MV-4-11 (cell line): ENCODE measurements at regions not wholly inside any gene's neighbourhood (a gene's known extent, or its start where the extent isn't known, plus 50 kb on each side); places are given as distances from the start of the nearest gene placed in this dataset.

Experiments
- DNase-seq: peaks from one replicate; lab custom pipeline; 2025; lab: John Stamatoyannopoulos, UW

DNA sequence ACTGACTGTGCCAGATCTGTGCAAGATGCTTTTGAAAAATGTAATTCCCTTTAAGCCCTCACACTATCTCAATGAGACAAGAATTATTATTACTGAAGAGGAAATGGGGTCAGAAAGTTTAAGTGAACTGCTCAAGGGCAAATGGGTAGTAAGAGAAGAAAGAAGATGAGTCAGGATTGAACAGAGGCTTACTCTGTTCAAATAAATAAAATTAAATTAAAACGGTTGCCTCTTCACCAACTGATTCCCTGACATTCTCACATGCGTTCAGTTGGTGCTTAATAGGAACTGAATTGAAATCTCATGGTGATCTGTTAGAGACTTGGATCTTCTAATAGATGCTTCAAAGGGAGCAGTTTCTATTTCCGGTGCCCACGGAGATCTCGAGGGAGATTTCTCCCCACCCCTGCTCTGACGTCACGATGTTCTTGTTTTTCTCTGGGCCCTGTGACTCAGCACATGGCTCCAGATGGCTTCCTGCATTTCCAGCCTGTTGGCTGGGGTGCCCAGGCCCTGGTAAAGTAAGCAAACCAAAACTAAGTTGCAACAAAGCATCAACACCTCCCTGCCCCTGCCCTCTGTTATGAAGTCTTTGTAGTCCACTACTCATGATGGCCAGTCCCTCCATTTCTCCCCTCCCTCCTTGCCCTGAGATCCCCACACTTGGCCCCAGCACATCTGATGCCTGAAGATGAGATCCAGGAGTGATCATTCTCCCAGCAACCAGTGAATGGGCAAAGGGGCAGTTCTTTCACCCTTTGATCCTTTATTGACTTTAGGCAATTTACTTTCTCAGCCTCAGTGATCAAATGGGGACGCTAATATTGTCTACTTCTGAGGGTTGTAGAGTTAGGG lies 106.1 kb upstream of the CPEB4 start:
- DNase-seq = peak; percentile 85

DNA sequence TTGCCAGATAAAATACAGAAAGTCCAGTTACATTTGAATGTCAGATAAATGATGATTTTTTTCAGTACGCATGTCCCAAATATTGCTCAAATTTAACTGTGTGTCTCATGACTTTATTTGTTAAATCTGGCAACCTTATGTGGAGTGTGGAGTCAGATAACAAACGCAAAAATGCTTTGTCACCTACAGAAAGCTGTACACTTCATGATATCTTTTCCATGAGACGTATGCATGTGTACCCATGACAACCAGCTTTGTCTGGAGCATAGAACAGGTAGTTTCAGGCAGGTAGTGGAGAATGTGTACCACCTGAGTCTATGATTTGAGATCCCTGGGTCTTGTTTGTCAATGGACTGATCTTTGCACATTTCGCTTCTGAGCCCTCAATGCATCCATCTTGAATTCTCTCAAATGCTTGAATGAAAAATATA lies 105.5 kb upstream of the CPEB4 start:
- DNase-seq = no peak

DNA sequence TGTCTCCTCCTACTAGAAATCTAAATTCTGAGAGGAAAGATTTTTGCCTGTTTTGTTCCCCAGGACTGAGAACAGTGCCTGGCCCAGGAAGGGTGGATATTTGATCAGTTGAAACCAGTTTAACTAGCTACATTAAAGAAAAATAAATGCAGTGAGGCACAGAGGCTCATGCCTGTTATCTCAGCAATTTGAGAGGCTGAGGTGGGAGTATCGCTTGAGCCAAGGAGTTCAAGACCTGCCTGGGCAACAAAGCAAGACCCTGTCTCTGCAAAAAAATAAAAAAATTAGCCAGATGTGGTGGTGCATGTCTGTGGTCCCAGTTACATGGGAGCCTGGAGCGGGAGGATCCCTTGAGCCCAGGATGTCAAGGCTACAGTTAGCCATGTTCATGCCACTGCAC lies 104.8 kb upstream of the CPEB4 start:
- DNase-seq = no peak

DNA sequence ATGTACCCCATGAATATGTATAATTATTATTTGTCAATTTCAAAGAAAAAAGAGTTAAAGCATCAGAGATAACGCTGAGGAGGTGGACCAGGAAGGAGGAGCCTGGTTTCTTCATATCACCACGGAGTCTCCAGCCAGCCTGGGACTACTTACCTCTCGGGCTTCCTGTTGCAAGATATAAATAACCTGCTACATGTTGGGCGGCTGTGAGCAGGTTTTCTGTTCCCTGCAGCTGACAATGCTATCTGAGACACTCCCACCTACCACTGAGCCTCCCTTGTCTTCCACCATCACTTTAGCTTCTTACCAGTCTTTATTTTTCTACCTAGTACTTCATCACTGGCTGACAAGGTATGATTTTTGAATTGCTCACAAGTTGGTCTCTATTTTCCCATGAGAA lies 102.7 kb upstream of the CPEB4 start:
- no peak for DNase-seq

DNA sequence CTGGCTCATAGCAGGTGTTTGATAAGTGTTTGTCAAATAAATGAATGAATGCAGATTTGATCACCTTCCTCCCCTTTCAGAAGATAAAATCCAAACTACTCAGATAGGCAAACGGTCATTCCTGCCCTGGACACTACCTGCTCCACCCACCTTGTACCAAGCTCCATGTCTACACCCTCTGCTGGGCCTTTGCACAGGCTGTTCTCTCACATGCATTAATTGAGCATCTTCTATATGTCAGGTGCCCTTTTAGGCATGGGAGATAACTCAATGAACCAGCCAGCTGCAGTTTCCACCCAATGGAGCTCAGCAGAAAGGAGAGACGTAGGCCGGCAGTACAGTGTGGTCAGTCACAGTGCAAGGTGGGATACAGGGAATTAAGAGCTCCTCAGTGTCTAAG lies 102.3 kb upstream of the CPEB4 start:
- DNase-seq = no peak

DNA sequence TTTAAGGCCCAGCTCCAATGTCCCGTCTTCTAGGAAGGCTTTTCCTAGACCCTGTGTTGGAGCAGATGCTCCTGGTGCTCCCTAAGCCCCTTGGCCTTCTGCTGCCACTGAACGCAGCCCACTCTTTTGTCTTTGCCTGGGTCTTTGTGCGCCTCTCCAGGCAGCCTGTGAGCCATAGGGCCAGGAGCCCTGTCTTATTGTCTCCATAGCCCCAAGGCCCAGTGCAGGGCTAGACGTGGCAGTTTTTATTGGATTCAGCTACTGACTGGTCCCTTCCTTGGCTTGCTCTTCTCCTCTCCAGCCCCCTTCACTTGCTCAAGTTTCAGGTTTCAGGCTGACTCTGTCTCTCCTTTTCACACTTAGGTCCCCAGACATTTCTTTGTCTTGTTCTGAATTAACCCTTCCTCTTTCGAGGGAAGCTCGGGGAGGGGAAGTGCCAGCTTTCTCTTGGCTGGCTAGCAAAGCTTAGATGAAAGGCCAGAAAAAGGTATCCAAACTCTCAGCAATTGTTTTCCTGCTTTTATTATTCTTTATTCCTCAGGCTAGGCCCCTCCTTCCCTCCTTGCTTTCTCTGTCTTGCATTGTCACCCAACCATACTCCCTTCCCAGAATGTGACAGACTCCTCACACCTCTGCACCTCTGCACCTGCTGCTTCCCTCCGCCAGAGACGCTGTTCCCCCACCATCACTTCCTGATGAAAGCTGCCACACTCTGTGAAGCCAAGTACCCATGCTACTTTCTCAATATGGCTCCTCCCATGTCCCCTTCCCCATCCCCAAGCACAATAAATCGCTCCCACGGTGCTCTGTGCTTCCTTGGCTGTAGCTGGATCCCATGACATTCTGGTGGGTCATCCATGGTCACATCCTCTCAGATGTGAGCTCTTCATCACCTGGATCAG lies 101.6 kb upstream of the CPEB4 start:
- peak; percentile 60 for DNase-seq

DNA sequence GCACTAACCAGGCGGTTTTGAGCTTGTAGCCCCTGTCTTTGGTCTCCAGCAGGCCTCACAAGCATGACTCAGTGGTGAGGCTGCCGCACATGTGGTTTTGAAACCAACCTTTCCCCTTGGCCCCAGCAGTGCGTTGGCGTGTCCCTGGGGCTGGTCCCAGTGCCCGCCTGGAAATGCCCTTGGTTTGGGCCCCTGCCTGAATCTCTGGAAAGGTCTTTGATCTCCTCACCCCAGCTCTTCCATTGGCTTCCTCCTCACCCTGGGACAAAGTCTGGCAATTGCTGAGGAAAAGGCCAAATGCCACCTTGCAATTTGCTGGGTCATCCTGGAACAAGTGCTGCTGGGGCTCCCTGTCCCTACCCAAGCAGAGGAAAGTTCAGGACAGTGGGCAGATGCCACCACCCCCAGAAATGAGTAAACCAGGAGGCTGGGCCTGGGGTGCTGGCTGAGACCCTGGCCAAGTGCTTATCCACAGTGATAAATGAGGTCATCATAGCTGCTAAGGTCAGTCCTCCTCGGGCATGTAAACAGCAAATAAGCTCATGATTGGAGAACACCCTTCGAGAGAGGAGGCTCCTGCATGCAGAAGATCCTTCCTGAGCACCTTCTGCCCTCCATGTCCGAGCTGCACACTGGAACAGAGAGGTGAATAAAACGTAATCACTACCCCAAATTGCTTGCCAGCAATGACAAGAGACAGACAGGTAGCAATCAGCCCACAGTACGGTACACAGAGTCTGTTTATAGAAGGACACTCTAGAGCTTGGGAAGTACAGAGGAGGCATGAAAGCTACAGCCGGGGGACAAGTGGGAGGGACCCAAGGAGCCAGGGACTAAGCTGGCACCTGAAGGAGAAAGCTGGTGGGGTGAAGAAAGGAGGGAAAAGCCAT lies 98.9 kb upstream of the CPEB4 start:
- peak; percentile 66 for DNase-seq

DNA sequence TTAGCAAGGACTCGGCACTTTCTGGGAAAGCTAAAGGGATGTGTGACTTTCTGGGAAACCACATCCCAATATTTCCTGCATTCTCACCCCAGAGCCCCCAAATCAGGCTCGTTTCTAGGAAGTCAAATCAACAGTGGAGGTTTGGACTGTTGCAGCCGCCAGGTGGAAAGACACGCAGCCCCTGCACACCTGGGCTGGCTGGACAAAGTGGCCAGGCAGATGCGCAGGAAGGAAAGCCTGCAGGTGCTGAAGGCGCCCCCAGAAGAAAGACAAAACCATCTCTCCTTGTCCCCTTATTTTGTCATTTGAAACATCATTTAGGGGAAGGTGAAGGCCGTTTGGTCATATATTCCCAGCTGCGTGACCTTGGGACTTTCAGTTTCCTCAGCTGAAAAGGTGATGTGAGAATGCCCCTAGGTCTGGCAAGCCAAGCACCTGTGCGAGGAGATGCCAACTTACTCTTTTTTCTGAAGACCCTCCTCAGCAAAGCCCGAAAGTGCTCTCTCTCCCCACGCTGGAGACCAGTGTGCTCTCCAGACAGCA lies 97.9 kb upstream of the CPEB4 start:
- no peak for DNase-seq

DNA sequence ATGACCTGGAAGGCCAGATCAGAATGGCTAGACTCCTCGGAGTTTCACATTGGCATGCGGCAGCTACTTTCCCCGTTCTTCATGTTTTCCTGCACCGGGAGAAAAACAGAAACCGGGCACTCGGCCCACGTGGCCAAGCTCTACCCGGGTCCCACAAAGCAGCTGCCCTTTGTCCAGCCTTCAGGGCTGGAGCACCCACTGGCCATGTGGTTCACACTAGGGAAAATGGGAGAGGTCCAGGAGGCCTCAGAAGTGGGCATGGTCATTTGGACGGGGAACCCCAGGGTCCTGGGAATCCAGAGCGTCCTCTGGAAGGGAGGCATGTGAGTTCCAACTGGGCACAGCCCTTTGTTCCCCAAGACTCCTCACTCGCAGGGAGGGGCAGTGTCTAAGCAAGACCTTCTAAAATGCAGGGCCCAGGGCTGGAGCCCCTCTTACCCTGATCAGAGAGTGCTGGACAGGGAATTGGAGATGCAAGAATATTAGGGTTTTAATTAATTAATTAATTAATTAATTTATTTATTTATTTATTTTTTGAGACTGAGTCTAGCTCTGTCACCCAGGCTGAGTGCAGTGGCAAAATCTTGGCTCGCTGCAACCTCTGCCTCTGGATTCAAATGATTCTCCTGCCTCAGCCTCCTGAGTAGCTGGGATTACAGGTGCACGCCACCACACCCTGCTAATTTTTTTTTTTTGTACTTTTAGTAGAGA lies 97.2 kb upstream of the CPEB4 start:
- no peak for DNase-seq

DNA sequence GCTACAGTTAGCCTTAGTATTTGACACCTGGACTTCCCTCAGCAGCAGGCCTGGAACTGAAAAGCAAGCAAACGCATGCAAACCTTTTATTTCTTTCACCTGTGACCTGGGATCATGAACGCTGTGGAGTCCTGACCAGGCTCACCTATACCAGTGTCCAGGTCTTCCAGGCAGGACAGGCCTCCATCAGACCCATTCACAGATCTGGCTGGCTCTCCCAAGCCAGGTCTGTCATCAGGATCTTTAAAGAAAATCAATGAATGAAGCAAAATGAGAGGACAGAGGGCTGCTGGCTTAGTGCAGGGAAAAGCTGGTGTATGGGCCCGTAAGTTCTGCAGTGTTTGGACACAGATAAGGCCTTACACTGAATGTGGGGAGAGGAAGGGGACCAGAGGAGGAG lies 96.3 kb upstream of the CPEB4 start:
- no peak for DNase-seq

DNA sequence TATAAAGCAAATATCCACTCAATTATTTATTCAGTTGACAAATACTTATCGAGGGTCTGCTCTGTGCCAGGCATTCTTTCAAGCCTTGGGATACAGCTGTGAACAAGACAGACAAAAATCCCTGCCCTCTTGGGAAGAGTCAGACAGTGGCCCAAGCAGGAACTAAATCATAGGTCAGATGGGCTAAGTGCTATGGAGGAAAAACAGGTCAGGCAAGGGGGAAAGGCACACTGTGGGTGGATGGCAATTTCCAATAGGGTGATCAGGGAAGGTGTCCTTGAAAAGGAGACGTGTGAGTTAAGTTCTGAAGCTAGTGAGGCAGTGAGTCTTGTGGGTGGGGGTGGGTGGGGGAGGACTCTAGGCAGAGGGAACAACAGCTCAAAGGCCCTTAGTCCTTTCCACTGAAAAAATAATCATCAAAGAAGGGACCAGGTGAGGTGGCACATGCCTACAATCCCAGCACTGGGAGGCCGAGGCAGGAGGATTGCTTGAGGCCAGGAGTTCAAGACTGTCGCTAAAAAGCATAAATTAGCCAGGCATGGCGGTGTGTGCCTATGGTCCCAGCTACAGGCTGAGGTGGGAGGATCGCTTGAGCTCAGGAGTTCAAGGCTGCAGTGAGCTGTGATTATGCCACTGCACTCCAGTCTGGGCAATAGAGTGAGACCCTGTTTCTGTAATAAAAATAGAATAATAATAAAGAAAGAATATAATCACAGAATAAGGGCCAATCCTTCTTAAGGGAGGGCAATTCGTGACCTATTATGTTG lies 95.2 kb upstream of the CPEB4 start:
- no peak for DNase-seq

DNA sequence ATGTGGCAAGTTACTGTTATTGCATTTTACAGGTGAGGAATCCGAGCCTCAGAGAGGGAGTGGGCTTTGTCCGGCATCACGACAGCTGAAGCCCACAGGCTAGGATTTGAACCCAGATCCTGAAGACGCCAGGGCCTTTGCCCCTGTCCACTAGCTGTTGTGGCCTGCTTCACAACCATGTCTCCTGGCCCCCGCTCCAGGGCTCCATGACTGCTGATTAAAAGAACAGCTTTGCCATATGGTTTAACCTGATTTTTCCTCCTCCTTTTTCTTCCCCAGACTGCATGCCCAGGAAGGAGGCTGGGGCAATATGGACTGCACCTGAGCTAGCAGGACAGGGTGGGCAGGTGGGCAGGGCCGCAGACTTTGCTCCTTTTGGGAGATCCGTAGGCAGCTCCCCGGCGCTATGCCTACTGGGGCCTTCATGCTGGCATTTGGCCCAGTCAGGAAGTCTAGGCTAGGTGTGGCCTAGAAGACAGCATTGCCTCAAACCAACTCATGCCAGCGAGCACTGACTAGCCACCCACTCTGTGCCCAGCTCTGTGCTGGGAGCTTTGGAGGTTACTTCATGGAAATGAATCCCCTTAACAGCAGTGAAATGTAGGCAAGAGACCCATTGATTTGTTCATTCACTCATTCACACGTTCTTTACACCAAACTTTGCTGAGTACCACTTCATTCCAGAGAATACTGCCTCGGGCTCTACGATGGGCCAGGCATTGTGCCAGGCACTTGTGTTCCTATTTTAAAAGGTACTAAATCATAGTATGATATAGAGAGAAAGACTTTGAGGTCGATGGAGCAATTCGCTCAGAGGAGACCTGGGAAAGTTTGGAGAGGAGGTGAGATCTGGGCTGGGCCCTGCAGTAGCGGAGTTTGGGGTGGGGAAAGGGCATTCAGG lies 94.3 kb upstream of the CPEB4 start:
- DNase-seq = no peak

DNA sequence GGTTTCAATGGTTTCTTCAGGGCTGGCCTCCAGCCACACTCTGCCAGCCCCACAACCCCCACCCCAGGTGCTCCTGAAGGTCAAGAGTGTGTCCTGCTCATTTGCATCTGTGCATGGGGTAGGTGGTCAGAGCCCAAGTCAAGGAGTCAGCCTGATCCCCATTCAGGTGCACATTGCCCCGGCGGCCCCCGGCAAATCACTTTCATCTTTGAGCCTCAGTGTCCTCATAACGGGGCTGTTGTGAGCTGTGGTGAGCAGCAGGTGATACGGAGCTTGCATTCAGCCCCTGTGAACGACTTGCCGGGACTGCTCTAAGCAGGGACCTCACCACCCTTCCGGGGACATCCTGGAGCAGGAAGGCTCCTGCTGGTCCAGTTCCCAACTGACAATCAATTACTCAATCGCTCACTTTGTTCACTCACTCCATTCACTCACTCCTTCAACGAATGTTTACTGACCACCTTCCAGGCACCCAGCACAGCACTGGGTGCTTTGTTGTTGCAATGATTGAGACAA lies 93.2 kb upstream of the CPEB4 start:
- no peak for DNase-seq

DNA sequence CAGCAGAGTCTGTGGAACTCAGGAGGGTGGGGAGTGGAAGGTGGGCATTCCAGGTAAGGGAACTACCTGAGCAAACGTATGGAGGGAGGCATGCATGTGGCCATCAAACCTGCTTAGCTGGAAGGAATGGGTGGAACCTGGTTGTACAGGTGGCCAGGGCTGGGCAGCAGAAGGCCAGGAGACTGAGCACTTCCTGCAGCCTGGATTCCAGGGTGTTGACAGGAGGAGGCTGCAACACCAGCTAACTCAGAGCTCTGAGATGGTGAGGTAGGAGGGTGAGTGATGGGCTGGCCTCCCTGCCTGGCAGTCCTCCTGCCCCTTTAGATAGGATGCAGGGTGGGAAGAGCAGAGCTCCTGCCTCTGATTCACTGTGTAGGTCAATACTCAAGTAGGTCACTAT lies 92.5 kb upstream of the CPEB4 start:
- no peak for DNase-seq

DNA sequence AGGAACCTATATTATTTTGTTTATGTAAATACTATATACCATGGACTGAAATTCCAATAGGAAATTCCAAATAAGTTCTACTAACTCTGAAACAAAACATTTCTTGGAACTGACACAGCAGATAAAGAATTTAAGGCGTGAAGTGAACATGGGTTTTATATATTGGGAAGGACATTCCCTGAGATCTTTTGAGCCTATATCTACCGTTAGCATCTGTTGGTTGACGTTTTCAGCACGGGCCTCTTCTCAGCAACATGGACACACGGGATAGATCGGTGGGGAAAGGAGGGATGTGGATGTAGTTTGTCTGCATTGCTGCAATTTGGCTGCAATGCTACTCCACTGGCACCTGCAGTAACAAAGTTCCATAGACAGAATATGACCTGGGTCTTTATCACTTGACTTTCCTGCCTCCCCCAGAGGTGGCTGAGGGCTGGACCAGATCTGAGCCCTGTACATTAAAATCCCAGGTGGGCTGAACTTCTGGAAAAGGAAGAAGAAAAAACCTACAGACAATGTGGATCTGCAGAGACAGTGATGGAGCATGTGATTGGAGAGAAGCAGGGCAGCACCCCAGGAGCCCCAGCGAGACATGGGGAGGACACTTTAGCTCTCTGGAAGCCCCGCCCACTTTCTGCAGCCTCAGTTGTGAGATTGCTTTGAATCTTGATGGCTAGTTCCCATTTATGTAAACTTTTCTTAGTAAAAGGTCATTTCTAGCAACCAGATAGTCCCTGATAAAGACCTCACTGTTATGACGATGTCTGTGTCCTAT lies 91.2 kb upstream of the CPEB4 start:
- no peak for DNase-seq

DNA sequence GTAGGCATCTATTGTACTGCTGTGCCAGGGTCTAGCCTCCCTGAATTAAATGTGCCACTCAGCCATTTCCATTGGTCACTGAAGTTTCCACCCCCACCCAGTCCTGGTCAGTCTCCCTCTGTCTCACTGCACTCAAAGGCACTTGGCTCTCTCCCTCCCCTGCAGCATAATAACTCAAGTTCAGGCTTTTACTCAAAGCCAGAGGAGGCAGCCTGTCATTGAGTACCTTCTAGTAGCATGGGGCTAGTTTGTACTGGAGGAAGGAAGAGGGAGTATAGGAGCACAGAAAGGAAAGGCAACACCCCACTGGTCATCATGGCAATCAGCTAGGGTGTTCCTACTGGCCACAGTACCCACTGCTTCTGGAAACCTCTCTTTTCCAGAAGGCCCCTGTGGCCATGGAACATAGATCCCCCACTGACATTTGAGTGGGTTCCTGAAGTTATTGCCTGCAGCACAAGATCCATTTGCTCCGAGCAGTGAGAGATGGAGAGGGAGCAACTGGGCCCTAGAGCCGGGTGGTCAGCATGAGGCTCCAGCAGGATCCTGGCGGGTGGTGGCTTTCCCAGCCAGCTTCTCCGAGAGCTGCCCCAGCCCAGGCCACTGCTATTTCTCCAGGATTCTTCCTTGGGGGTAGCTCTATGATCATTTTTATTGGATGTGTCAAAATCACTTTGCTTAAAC lies 89.9 kb upstream of the CPEB4 start:
- no peak for DNase-seq

DNA sequence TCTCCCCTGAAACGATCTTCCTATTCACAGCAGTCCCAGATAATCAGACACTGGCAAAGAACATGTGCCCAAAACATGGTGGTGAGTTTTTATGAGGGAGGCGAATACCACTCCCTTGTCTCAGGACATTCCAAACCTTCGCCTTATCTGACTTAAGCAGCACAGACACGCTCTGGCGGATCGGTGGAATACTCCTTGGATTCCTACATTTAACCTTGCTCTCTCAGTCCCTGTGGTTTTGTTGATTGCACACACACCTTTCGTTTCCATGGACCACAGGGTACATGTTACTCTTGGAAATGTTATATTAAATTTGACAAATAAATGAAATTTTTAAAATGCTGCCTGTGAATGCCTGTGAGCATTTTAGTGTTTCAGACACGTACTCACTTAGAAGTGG lies 87.8 kb upstream of the CPEB4 start:
- DNase-seq = no peak

DNA sequence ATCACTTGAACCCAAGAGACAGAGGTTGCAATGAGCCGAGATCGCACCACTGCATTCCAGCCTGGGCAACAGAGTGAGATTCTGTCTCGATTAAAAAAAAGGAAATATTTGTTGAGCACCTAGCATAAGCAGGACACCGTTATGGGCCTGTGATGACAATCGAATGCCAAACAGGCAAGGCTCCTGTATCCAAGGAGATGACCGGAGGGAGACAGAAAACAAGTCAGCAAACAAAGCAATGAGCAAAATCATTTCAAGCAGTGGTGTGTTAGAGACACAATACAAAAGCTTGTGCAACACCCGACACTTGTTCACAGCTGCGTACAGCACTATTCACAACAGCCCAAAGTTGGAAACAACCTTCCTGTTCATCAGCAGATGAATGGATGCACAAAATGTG lies 87.1 kb upstream of the CPEB4 start:
- DNase-seq = no peak
